ENCODE measurements at regions not wholly inside any gene's neighbourhood (a gene's known extent, or its start where the extent isn't known, plus 50 kb on each side); places are given as distances from the start of the nearest gene placed in this dataset.

- TF ChIP-seq EZH2phosphoT487 (IDR thresholded peaks at IDR 0.05; ENCODE audit: insufficient read depth, low read depth) (no peak), EZH2 (IDR thresholded peaks at IDR 0.05; ENCODE audit: insufficient read depth, poor library complexity, severe bottlenecking) (no peak)
Observed at GRCh38 chr6:158920311-158920905, 79.6 kb downstream of the RSPH3 start.
